ENCODE measurements at regions not wholly inside any gene's neighbourhood (a gene's known extent, or its start where the extent isn't known, plus 50 kb on each side); places are given as distances from the start of the nearest gene placed in this dataset.

GRCh38 chr2:42978887-42979415, 186.6 kb upstream of the HAAO start:
- in situ Hi-C loops (cut with MboI; ENCODE audit: low sequenced_read_pairs), result loop anchor here (10.0 kb wide), 2 partner anchors 246 to 506 kb away; partner anchors contain the start of gene ZFP36L2

GRCh38 chr2:42978175-42978886, 185.9 kb upstream of the HAAO start:
- in situ Hi-C loops (cut with MboI; ENCODE audit: low sequenced_read_pairs), result loop anchor here (10.0 kb wide), 2 partner anchors 246 to 506 kb away; partner anchors contain the start of gene ZFP36L2

- in situ Hi-C loops (cut with MboI; ENCODE audit: low sequenced_read_pairs), result loop anchor here (10.0 kb wide), 2 partner anchors 247 to 507 kb away; partner anchors contain the start of gene ZFP36L2
These were observed 185.1 kb upstream of the HAAO start for GRCh38 chr2:42977270-42978174.

GRCh38 chr2:42976351-42976750, 184.0 kb upstream of the HAAO start:
- in situ Hi-C loops (cut with MboI; ENCODE audit: low sequenced_read_pairs), result loop anchor here (10.0 kb wide), 2 partner anchors 248 to 508 kb away; partner anchors contain the start of gene ZFP36L2

GRCh38 chr2:42974721-42975717, 182.6 kb upstream of the HAAO start:
- in situ Hi-C loops (cut with MboI; ENCODE audit: low sequenced_read_pairs), result loop anchor here (10.0 kb wide), 2 partner anchors 250 to 510 kb away; partner anchors contain the start of gene ZFP36L2

GRCh38 chr2:42974169-42974720, 181.9 kb upstream of the HAAO start:
- in situ Hi-C loops (cut with MboI; ENCODE audit: low sequenced_read_pairs), result loop anchor here (10.0 kb wide), 2 partner anchors 251 to 511 kb away; partner anchors contain the start of gene ZFP36L2

GRCh38 chr2:42973726-42974125, 181.3 kb upstream of the HAAO start:
- in situ Hi-C loops (cut with MboI; ENCODE audit: low sequenced_read_pairs), result loop anchor here (10.0 kb wide), 2 partner anchors 251 to 511 kb away; partner anchors contain the start of gene ZFP36L2

- in situ Hi-C loops (cut with MboI; ENCODE audit: low sequenced_read_pairs), result loop anchor here (10.0 kb wide), 2 partner anchors 252 to 512 kb away; partner anchors contain the start of gene ZFP36L2
These were observed 180.6 kb upstream of the HAAO start for GRCh38 chr2:42972933-42973516.

GRCh38 chr2:42971947-42972736, 179.8 kb upstream of the HAAO start:
- in situ Hi-C loops (cut with MboI; ENCODE audit: low sequenced_read_pairs), result loop anchor here (10.0 kb wide), 2 partner anchors 253 to 513 kb away; partner anchors contain the start of gene ZFP36L2

- in situ Hi-C loops (cut with MboI; ENCODE audit: low sequenced_read_pairs), result loop anchor here (10.0 kb wide), 2 partner anchors 253 to 513 kb away; partner anchors contain the start of gene ZFP36L2
These were observed 179.0 kb upstream of the HAAO start for GRCh38 chr2:42971381-42971780.

- in situ Hi-C loops (cut with MboI; ENCODE audit: low sequenced_read_pairs), result loop anchor here (10.0 kb wide), 2 partner anchors 255 to 515 kb away; partner anchors contain the start of gene ZFP36L2
These were observed 177.8 kb upstream of the HAAO start for GRCh38 chr2:42970151-42970550.

- in situ Hi-C loops (cut with MboI; ENCODE audit: low sequenced_read_pairs), result loop anchor here (10.0 kb wide), 2 partner anchors 255 to 515 kb away; partner anchors contain the start of gene ZFP36L2
These were observed 177.1 kb upstream of the HAAO start for GRCh38 chr2:42969231-42970150.

- in situ Hi-C loops (cut with MboI; ENCODE audit: low sequenced_read_pairs), result no loop called here
These were observed 175.7 kb upstream of the HAAO start for GRCh38 chr2:42967959-42968674.

- in situ Hi-C loops (cut with MboI; ENCODE audit: low sequenced_read_pairs), result no loop called here
These were observed 173.5 kb upstream of the HAAO start for GRCh38 chr2:42965910-42966309.

GRCh38 chr2:42965196-42965595, 172.8 kb upstream of the HAAO start:
- in situ Hi-C loops (cut with MboI; ENCODE audit: low sequenced_read_pairs), result no loop called here

- in situ Hi-C loops (cut with MboI; ENCODE audit: low sequenced_read_pairs), result no loop called here
These were observed 172.2 kb upstream of the HAAO start for GRCh38 chr2:42964439-42965083.
